HCT116 (cell line): ENCODE measurements at regions not wholly inside any gene's neighbourhood (a gene's known extent, or its start where the extent isn't known, plus 50 kb on each side); places are given as distances from the start of the nearest gene placed in this dataset.

Experiments
- ATAC-seq: fragments of 200-7000 bp; cut with Tn5 transposase; 2 replicates; pipeline ENCODE4 v1.9.1; 2020; ENCODE audit warnings: mild to moderate bottlenecking, moderate library complexity
- BruUV-seq: library from RNA; stranded (reverse); fragments of 400-500 nt; replicated peaks from 2 replicates; lab custom pipeline; 2021; lab: Mats Ljungman, UMichigan
- CTCF ChIA-PET: fragments of 300-600 bp; sonication (Branson Sonifier 250); formaldehyde crosslinking; loops from one replicate; lab custom pipeline; 2021; ENCODE audit warnings: antibody characterized with exemption; lab: Charles Lee
- POLR2A ChIA-PET: fragments of 300-600, 350-600 bp; sonication (Branson Sonifier 250); formaldehyde crosslinking; loops from one replicate; lab custom pipeline; 2021; ENCODE audit warnings: antibody characterized with exemption; lab: Charles Lee
- RAD21 ChIA-PET, 2 experiments: fragments of 300-600 bp; sonication (Branson Sonifier 250); formaldehyde crosslinking; loops; one replicate each; lab custom pipeline; 2023; ENCODE audit warnings: low total read pairs in 2 of 2; ENCODE audit not compliant: uncharacterized antibody in 2 of 2, unreplicated experiment in 2 of 2, low non-redundant PET in 1 of 2; lab: Charles Lee
- DNase-seq: peaks from one replicate; pipeline ENCODE4 v3.0.0-alpha.2; 2010; ENCODE audit warnings: low read depth, low spot score
- H2AFZ ChIP-seq: fragments of 200-600 bp; shearing (Covaris generic), sonication (generic); 2 replicates; pipeline ENCODE4 v1.6.1; 2017; ENCODE audit warnings: low read depth, mixed run types, mixed read lengths, antibody characterized with exemption, low read length; ENCODE audit not compliant: poor library complexity, severe bottlenecking
- H3K27ac ChIP-seq: 2 replicates; pipeline ENCODE4 v1.5.1; 2012; ENCODE audit warnings: low read depth, low read length
- H3K27me3 ChIP-seq: fragments of 200-600 bp; sonication (generic); 2 replicates; pipeline ENCODE4 v1.6.1; 2016; ENCODE audit warnings: mixed run types, low read length, mixed read lengths; ENCODE audit not compliant: insufficient read depth
- H3K36me3 ChIP-seq, 2 experiments: fragments of 200-500 bp in 1 of 2; fragments of 200-600 bp in 1 of 2; sonication (Bioruptor generic) in 1 of 2; sonication (generic) in 1 of 2; 2 replicates each; pipeline versions ENCODE4 v1.5.1 to v1.6.1; 2014 to 2016; ENCODE audit warnings: low read length in 2 of 2, inconsistent platforms in 1 of 2, mixed read lengths in 1 of 2, mixed run types in 1 of 2; ENCODE audit not compliant: insufficient read depth in 2 of 2, control insufficient read depth in 1 of 2
- H3K4me1 ChIP-seq, 2 experiments: fragments of 200-600 bp in 1 of 2; sonication (generic) in 1 of 2; 2 replicates each; pipeline versions ENCODE4 v1.5.1 to v1.6.1; 2012 to 2017; ENCODE audit warnings: low read length in 2 of 2, inconsistent platforms in 1 of 2, mild to moderate bottlenecking in 1 of 2, mixed read lengths in 1 of 2, mixed run types in 1 of 2, moderate library complexity in 1 of 2; ENCODE audit not compliant: insufficient read depth in 2 of 2, control insufficient read depth in 1 of 2
- H3K4me2 ChIP-seq: fragments of 200-600 bp; sonication (generic); 2 replicates; pipeline ENCODE4 v1.6.1; 2017; ENCODE audit warnings: mixed run types, low read length, mixed read lengths
- H3K4me3 ChIP-seq, 2 experiments: fragments of 200-600 bp in 1 of 2; sonication (generic) in 1 of 2; replicated peaks in 1 of 2; 2 replicates each; pipeline ENCODE4 v1.5.1; 2011 to 2016; ENCODE audit warnings: low read length in 2 of 2, control low read depth in 1 of 2, low read depth in 1 of 2, mild to moderate bottlenecking in 1 of 2, mixed read lengths in 1 of 2, mixed run types in 1 of 2
- H3K79me2 ChIP-seq: fragments of 200-600 bp; sonication (generic); 2 replicates; pipeline ENCODE4 v1.6.1; 2017; ENCODE audit warnings: mild to moderate bottlenecking, mixed run types, low read length, moderate library complexity, mixed read lengths; ENCODE audit not compliant: insufficient read depth
- H3K9ac ChIP-seq: fragments of 200-600 bp; sonication (generic); 2 replicates; pipeline ENCODE4 v1.6.1; 2016; ENCODE audit warnings: low read length, mixed read lengths
- H3K9me2 ChIP-seq: fragments of 200-600 bp; sonication (generic), shearing (Covaris generic); 2 replicates; pipeline ENCODE4 v1.6.1; 2017; ENCODE audit warnings: mixed run types, mild to moderate bottlenecking, moderate library complexity; ENCODE audit not compliant: insufficient read depth
- H3K9me3 ChIP-seq, 2 experiments: fragments of 200-500 bp in 1 of 2; fragments of 200-600 bp in 1 of 2; sonication (Bioruptor generic) in 1 of 2; sonication (generic) in 1 of 2; 2 replicates each; pipeline ENCODE4 v1.6.1; 2014 to 2017; ENCODE audit warnings: low read length in 2 of 2, mixed read lengths in 2 of 2, inconsistent platforms in 1 of 2, low read depth in 1 of 2, mild to moderate bottlenecking in 1 of 2, mixed run types in 1 of 2, moderate library complexity in 1 of 2; ENCODE audit not compliant: control insufficient read depth in 1 of 2, insufficient read depth in 1 of 2
- H4K20me1 ChIP-seq: fragments of 200-600 bp; sonication (generic), shearing (Covaris generic); 2 replicates; pipeline ENCODE4 v1.6.1; 2017; ENCODE audit warnings: mixed run types, mild to moderate bottlenecking, moderate library complexity; ENCODE audit not compliant: insufficient read depth
- ATF3 ChIP-seq: IDR thresholded peaks from 2 replicates; pipeline ENCODE4 v1.6.1; 2012
- CTCF ChIP-seq, 3 experiments: fragments of 200-600 bp in 1 of 3; sonication (generic) in 1 of 3; IDR thresholded peaks in 2 of 3; conservative IDR thresholded peaks in 1 of 3; 2 replicates each; pipeline ENCODE4 v1.5.1; 2012 to 2017; ENCODE audit warnings: low read depth in 2 of 3, low read length in 2 of 3, antibody characterized with exemption in 1 of 3, borderline replicate concordance in 1 of 3, control low read depth in 1 of 3, mild to moderate bottlenecking in 1 of 3, mixed read lengths in 1 of 3, mixed run types in 1 of 3, moderate library complexity in 1 of 3; ENCODE audit not compliant: insufficient read depth in 1 of 3
- EGR1 ChIP-seq: IDR thresholded peaks from 2 replicates; pipeline ENCODE4 v1.6.1; 2012; ENCODE audit warnings: low read depth
- EZH2 ChIP-seq: fragments of 200-600 bp; sonication (generic); IDR thresholded peaks from 2 replicates; pipeline ENCODE4 v1.6.1; 2017; ENCODE audit warnings: antibody characterized with exemption, mixed run types
- POLR2AphosphoS5 ChIP-seq: IDR thresholded peaks from 2 replicates; pipeline ENCODE4 v1.6.1; 2011; ENCODE audit warnings: mild to moderate bottlenecking, low read depth, low read length, moderate library complexity
- REST ChIP-seq: IDR thresholded peaks from 2 replicates; pipeline ENCODE4 v1.6.1; 2012; ENCODE audit warnings: low read depth
- SRF ChIP-seq: IDR thresholded peaks from 2 replicates; pipeline ENCODE4 v1.6.1; 2012; ENCODE audit warnings: low read depth
- ZBTB33 ChIP-seq: IDR thresholded peaks from 2 replicates; pipeline ENCODE4 v1.6.1; 2011; ENCODE audit warnings: mild to moderate bottlenecking, low read length, moderate library complexity; ENCODE audit not compliant: insufficient replicate concordance; ENCODE audit errors: extremely low read depth
- ZNF274 ChIP-seq: fragments of 200-500 bp; sonication (Bioruptor generic); IDR thresholded peaks from 2 replicates; pipeline ENCODE4 v1.6.1; 2014; ENCODE audit warnings: mild to moderate bottlenecking, low read depth, low read length, inconsistent platforms
- intact Hi-C: fragments of 100-400 bp; cut with micrococcal nuclease; formaldehyde crosslinking; loops from 2 replicates; pipeline ENCODE4 v1.10.0; 2022

- H3K4me1 ChIP-seq: peaks cover 4 to 7% of the 10 kb centered on the region in 2 experiments; a peak in 3 of 4 replicates
- H3K27ac ChIP-seq: no peak overlapping the region
- H3K4me2 ChIP-seq: no peak overlapping the region
Observed at GRCh38 chr16:14013571-14014283, 57.4 kb upstream of the MRTFB start.

GRCh38 chr16:14014284-14014625, 56.9 kb upstream of the MRTFB start:
- Histone ChIP-seq H3K9ac (no peak overlapping the region), H3K36me3 (no peaks in the 10 kb centered on the region), H4K20me1 (no peaks in the 10 kb centered on the region; the same call in 1 of the 2 replicates), H3K27ac (no peak overlapping the region), H3K4me2 (no peak overlapping the region), H2AFZ (no peak overlapping the region), H3K4me3 (no peak overlapping the region), H3K9me2 (no peaks in the 10 kb centered on the region), H3K9me3 (no peaks in the 10 kb centered on the region), H3K79me2 (no peaks in the 10 kb centered on the region), H3K27me3 (no peaks in the 10 kb centered on the region), H3K4me1 (peaks cover 4 to 7% of the 10 kb centered on the region in 2 experiments; a peak in 3 of 4 replicates)
- intact Hi-C loops: no loop called here
- BruUV-seq: no TSS peak
- POLR2A ChIA-PET: no interaction called here
- RAD21 ChIA-PET: no interaction called here
- DNase-seq (no peak), ATAC-seq (no peak)
- TF ChIP-seq ATF3: no peak
- TF ChIP-seq ZNF274: no peak
- no peak for TF ChIP-seq ZBTB33
- no peak for TF ChIP-seq CTCF (IDR thresholded peaks at IDR 0.05 in 2 of 3, conservative IDR thresholded peaks at IDR 0.05 in 1 of 3; ENCODE audit: borderline replicate concordance in 1 of 3, insufficient read depth in 1 of 3, low read depth in 2 of 3, low read length in 2 of 3)
- TF ChIP-seq EZH2: no peak
- TF ChIP-seq POLR2AphosphoS5: no peak
- no peak for TF ChIP-seq EGR1
- TF ChIP-seq REST: no peak
- CTCF ChIA-PET: no interaction called here

More at GRCh38 chr16:14013571-14014283, 57.4 kb upstream of the MRTFB start:
- DNase-seq: no peak
- intact Hi-C loops: no loop called here
- H3K27me3 ChIP-seq: no peaks in the 10 kb centered on the region
- no peak for TF ChIP-seq SRF
- no peak overlapping the region for H3K9ac ChIP-seq
- no peak overlapping the region for H2AFZ ChIP-seq
- no peaks in the 10 kb centered on the region for H3K9me3 ChIP-seq
- no peaks in the 10 kb centered on the region for H3K79me2 ChIP-seq
- H3K36me3 ChIP-seq: no peaks in the 10 kb centered on the region
- no peak for ATAC-seq
- CTCF ChIA-PET: no interaction called here
- H3K9me2 ChIP-seq: no peaks in the 10 kb centered on the region
- BruUV-seq: no TSS peak
- H4K20me1 ChIP-seq: no peaks in the 10 kb centered on the region; the same call in 1 of the 2 replicates
- H3K4me3 ChIP-seq: no peak overlapping the region
- POLR2A ChIA-PET: no interaction called here
- RAD21 ChIA-PET: no interaction called here
